IgD-negative memory B cell (primary cell): ENCODE measurements at regions not wholly inside any gene's neighbourhood (a gene's known extent, or its start where the extent isn't known, plus 50 kb on each side); places are given as distances from the start of the nearest gene placed in this dataset.
"Not testable (repeated sequence)": the region's sequence is repeated elsewhere in the genome, so short reads cannot be mapped to it uniquely, and the experiment has no call there.

Source experiments
- H3K27ac Mint-ChIP-seq, 3 donors: one replicate each; pipeline ENCODE4 v1.8.0; 2020 to 2022; ENCODE audit warnings: mild to moderate bottlenecking in 3 of 3, mixed read lengths in 3 of 3, moderate library complexity in 1 of 3
- H3K27me3 Mint-ChIP-seq: one replicate; pipeline ENCODE4 v1.8.0; 2021; ENCODE audit warnings: mixed read lengths
- H3K36me3 Mint-ChIP-seq: one replicate; pipeline ENCODE4 v1.8.0; 2020; ENCODE audit warnings: mild to moderate bottlenecking, mixed read lengths
- H3K4me1 Mint-ChIP-seq, 3 donors: one replicate each; pipeline ENCODE4 v1.8.0; 2020 to 2022; ENCODE audit warnings: mixed read lengths in 3 of 3, mild to moderate bottlenecking in 1 of 3
- H3K4me3 Mint-ChIP-seq, 4 donors: one replicate each; pipeline ENCODE4 v1.8.0; 2020 to 2022; ENCODE audit warnings: mild to moderate bottlenecking in 4 of 4, mixed read lengths in 4 of 4, moderate library complexity in 3 of 4
- H3K9me3 Mint-ChIP-seq, 3 donors: one replicate each; pipeline ENCODE4 v1.8.0; 2020 to 2021; ENCODE audit warnings: mixed read lengths in 3 of 3, mild to moderate bottlenecking in 1 of 3

DNA sequence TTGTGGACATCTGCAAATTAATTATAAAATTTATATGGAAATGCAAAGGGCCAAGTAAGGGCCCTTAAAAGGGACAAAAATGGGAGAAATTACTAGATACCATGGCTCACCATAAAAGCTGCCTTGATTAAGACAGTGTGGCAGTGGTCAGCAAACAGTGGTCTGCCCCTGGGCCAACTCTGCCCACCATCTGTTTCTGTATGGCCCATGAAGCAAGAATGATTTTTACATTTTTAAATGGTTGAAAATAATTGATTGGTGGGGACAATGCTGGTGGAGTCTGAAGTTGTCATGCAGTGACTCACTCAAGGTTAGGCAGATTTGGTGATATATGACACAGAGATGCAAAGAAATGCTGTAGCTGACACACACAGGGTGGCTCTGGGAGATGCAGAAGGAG lies 295.6 kb downstream of the RTP5 start:
- not testable (repeated sequence) for H3K27ac Mint-ChIP-seq, H3K9me3 Mint-ChIP-seq, H3K4me1 Mint-ChIP-seq, H3K36me3 Mint-ChIP-seq, H3K4me3 Mint-ChIP-seq, H3K27me3 Mint-ChIP-seq

DNA sequence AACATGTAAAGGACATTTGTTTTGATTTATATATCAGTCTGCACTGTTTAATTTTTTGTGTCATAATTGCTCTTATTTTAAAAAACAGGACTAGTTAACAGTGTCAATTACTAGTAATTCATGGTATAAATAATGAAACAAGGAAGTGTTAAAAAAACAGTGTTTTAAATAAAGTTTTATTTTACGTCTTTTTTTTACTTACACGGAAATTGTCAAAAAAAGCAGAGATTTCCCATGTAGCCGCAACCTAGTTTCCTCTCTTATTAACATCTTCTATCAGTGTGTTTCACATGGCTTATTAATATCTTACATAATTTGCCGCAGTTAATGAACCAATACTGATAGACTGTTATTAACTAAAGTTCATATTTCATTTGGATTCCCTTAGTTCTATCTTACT lies 301.8 kb downstream of the RTP5 start:
- not testable (repeated sequence) for H3K27me3 Mint-ChIP-seq

More for the DNA sequence above, 301.8 kb downstream of the RTP5 start:
- not testable (repeated sequence) for H3K27ac Mint-ChIP-seq, H3K36me3 Mint-ChIP-seq, H3K4me1 Mint-ChIP-seq, H3K4me3 Mint-ChIP-seq, H3K9me3 Mint-ChIP-seq
